Myocyte (in vitro differentiated cells): ENCODE measurements at regions not wholly inside any gene's neighbourhood (a gene's known extent, or its start where the extent isn't known, plus 50 kb on each side); places are given as distances from the start of the nearest gene placed in this dataset.
A peak's percentile ranks its signal among the peaks of the same experiment; 100 is the strongest.
"Not testable (repeated sequence)": the region's sequence is repeated elsewhere in the genome, so short reads cannot be mapped to it uniquely, and the experiment has no call there.

ENCODE experiments used
- DNase-seq: peaks from one replicate; pipeline ENCODE4 v3.0.0-alpha.2; 2012; ENCODE audit warnings: low read depth

DNA sequence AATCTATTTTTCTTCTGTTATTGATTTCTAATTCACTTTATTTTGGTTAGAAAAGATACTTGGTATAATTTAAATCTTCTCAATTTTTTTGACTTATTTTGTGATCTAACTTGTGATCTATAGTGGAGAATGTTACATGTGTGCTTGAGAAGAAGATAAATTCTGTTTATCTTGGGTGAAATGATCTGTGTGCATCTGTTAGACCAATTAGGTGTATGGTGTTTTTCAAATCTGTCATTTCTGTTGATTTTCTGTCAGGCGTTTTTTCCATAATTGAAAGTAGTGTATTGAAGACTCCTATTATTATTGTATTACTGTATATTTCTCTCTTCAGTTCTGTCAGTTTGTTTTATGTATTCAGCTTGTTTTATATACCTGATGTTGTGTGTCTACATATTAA, 1668.3 kb downstream of the PLA2G4A start:
- DNase-seq: no peak

DNA sequence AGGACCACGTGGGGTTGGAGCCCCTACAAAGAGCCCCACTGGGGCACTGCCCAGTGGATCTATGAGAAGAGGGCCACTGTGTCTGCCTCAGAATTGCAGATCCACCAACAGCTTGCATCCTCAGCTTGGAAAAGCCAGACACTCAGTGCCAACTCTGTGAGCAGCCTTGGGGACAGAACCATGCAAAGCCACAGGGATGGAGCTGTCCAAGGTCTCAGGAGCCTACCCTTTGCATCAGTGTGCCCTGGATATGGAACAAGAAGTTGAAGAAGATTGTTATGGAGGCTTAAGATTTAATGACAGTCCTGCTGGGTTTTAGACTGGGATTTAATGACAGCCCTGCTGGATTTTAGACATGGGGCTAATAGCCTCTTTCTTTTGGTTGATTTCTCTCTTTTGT, 1670.9 kb downstream of the PLA2G4A start:
- DNase-seq: peak; percentile 1

DNA sequence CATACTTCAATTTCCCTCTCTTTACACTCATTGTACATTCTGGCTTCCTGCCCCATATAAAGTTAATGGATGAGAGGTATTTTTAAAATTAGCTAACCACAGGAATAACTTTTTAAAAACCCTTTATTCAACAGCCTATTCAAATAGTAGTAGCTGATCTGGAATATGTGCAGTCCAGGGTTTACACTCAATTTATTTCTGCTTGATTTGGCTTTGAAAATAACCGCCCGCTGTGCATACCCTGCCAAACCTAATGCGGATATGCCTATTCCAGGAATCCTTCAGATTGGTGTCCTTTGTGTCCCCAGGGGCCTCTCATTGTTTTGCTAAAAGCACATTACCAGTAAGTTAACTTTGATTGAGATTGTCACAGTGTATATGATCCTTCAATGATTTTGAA, 1686.2 kb downstream of the PLA2G4A start:
- no peak for DNase-seq

DNA sequence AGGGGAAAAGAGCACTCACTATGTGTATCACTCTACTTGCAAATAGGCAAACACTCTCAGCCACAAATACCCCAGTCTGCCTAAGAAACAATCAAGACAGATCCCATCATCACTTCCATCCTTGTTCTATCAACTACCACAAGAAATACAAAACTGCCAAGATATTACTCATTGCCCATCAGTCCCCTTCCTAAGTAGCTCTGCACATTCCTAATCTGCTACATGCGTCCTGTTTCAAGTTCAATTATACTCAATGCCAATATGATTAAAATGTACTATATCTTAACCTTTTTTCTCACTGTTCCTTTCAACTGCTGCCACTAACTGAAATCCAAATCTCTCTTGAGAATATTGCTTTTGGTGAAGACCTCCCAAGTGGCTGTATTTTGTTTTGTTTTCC, 1688.4 kb downstream of the PLA2G4A start:
- no peak for DNase-seq

DNA sequence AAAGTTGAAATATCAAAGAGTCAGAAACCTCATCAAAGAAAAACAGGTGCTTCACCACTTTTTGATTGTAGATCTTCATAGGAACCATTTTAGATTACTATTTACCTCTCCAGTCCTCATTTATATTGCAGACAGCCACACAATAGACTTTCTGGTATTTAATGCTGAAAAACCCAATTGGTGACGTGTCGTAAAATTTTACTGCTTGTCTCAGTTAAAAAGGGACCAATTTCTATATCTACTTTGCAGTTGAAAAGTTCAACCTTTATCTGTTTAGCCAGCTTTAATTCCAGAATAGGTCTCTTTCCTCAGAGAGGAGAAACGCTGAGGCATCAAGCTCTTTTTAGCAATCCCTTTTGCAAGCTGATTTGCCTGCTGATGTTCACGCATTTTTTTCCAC, 1722.4 kb downstream of the PLA2G4A start:
- DNase-seq: no peak

DNA sequence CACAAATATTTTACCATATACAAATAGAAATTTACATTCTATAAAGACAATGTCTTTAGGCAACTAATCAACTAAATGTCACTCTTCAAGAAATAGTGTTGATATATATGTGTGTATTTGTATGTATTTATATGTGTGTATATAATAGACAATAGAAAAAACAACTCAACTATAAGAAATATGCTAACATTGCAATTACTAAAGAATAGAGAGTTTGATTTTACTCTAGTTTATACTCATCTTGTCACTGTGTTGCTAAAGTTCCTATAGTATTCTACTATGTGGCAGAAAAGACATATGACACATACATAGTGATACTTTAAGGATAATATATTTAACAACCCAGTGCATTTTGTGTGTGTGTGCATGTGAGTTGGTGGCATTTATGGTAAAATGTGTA, 1728.3 kb downstream of the PLA2G4A start:
- DNase-seq: no peak

DNA sequence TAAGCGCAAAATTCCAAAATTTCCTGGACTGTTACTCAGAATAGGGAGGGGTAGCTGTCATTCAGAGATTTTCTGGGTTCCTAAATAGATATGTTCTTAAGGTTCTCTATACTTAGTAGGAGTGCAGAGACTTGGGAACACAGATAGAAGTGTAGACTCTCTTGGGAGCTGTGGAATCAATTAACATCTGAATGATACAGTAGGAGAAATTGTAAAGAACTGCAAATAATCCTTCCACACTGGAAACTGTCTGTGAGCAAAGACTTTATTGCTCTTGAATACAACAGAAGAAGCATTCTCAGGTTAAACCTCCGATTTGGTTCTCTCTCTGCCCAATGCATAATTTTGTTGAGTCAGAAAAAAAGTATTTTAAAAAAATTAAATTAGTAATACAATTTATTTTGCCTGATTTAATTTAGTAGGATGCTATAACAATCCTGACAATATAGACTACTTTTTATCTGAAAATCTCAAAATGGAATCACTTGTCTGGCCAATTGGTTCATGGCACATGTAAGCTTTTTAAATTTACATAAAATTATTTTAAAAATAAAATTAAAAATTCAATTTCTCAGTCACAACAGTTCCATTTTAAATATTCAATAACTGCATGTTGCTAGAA, 1754.3 kb downstream of the PLA2G4A start:
- DNase-seq: no peak

DNA sequence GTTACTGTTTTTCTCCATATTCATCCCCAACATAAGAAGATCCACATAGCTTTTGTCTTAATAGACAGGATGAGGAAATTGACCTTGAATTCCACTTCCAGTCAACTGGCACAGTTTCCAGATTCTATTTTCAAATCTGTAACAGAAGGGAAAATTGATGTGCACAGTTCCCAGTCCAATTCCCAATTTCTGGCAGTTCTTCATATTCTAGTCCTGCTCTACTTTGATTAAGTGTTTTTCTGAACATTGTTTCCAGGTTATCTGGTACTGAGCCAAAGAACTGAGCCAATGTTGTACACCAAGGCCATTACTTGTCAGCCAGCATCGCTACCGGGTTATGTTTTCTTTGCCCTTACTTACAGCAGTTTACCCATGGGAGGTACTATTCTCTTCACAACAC, 1755.4 kb downstream of the PLA2G4A start:
- DNase-seq: no peak

DNA sequence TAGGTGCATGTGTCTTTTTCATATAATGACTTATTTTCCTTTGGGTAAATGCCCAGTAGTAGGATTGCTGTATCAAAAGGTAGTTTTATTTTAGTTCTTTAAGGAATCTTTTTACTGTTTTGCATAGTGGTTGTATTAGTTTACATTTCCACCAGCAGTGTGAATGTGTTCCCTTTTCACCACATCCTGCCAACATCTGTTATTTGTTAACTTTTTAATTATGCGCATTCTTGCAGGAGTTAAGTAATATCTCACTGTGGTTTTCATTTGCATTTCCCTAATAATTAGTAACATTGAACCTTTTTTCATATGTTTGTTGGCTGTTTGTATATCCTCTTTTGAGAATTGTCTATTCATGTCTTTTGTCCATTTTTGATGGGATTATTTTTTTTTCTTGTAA, 1761.9 kb downstream of the PLA2G4A start:
- no peak for DNase-seq

DNA sequence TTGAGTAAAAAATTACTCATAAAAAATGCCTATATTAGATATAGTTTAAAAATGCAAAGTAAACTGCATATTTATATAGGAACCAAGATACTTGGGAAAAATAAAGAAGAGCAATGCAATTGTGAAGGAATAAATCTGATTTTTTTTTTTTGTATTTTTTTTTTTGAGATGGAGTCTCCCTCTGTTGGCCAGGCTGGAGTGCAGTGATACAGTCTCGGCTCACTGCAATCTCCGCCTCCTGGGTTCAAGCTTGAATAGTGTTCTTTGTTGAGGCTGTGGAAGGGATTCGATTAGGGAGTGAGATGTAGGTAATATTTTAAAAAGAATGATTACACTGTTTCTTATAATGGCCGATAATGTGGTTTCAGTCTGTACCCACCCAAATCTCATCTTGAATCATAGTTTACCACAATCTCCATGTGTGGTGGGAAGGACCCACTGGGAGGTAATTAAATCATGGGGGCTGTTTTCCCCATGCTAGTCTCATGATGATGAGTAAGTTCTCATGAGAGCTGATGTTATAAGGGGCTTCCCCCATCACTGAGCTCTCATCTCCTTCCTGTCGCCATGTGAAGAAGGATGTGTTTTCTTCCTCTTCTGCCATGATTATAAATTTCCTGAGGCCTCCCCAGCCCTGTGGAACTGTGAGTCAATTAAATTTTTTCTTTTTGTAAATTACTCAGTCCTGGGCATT, 1765.9 kb downstream of the PLA2G4A start:
- DNase-seq: no peak

DNA sequence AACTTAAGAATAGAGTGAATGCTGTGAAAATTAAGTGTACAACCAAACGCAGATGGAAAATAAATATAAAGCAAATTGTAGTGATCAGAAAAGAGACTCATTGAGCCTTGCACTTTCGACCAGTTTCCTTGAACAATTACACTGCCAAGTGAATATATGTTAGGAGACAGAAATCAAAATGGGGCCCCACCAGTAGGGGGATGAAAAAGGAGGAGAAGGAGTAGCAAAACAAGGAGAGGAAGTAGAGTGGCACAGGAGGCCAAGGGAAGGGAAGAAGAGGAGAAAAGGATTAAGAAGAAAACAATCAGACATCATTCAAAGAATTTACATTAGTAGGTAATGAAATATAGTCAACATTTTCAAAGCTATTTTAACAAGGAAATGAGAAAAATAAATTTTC, 1770.6 kb downstream of the PLA2G4A start:
- DNase-seq: no peak

DNA sequence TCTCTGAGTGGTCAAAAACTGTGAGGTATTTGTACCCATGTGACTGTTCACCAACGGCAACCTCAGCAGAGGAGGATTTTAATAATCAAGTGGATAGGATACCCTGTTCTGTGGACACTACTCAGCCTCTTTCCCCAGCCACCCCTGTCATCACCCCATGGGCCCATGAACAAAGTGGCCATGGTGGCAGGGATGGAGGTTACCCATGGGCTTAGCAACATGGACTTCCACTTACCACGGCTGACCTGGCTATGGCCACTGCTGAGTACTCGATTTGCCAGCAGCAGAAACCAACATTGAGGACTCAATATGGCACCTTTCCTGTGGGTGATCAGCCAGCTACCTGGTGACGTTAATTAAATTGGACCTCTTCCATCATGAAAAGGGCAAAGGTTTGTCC, 1782.7 kb downstream of the PLA2G4A start:
- no peak for DNase-seq

DNA sequence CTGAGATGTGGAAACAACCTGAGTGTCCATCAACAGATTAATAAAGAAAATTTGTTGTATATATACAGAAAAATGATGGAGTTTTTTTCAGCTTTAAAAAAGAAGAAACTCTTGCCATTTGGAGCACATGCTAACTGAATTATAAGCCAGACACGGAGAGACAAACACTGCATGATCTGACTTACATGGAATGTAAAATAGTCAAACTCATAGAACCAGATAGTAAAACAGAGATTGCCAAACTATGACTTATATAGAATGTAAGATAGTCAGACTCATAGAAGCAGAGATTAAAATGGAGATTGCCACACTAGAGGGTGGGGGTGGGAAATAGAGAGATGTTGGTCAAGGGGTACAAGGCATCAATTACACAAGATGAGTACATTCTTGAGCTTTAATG, 1786.6 kb downstream of the PLA2G4A start:
- DNase-seq: no peak

DNA sequence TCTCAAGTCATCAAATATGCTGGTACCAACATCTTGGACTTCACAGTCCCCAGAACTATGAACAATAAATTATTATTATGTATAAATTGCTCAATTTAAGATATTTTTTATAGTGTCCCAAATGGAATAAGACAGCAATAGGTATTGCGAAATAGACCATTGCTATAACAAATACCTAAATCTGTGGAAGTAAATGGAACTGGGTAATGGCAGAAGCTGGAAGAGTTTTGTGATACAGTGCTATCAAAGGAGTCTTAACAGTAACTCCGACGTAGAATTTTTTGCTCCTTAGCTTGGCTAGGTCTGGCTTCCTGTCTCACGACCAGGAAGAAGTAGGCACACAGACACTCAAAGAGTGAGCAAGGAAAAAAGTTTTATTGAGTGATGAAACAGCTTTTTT, 1791.5 kb downstream of the PLA2G4A start:
- no peak for DNase-seq

DNA sequence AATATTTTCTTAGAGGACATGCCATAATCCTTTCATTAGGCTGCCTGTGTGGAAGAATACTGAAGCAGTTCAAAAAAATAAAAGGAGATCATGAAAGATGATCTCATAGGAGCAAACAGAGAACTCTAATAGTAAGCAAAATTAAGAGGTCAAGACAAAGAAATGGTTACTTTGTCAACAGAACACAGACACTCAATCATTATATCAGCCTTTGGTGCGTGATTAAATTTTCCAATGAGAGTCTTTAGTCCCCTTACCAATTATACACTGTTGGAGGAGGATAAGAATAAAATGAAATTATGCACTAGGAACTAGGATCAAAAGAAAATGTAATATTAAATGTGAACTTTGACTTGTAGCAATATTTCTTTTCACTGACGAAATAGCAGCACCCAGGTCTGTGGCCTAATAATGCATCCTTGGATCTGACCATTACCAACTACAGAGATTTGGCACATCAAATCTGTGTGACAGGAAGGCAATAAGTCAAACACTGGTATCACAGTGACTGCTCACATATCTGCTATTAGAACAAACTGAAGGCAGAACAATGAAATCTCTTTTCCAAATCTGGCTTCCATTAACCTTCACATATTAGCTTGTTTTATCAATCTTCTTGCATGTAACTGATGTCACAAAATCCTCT, 1812.9 kb downstream of the PLA2G4A start:
- no peak for DNase-seq

DNA sequence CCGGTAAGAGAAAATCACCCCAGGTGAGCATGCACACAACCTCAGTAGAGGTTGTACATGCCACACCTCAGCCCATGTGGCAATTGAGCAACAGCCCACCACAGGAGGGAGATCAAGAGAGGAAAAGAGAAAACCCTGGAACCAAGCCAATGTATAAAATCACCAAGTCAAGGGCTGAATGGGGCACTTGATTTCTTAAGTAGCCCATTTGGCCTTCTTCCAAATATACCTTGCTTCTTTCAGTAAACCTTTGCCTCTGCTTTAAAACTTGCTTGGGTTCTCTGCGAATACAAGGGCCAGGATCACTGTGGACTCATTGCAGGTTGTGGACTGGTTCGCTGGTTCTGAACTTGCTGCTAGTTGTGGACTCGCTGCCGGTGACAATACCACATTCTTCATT, 1814.0 kb downstream of the PLA2G4A start:
- DNase-seq: no peak

DNA sequence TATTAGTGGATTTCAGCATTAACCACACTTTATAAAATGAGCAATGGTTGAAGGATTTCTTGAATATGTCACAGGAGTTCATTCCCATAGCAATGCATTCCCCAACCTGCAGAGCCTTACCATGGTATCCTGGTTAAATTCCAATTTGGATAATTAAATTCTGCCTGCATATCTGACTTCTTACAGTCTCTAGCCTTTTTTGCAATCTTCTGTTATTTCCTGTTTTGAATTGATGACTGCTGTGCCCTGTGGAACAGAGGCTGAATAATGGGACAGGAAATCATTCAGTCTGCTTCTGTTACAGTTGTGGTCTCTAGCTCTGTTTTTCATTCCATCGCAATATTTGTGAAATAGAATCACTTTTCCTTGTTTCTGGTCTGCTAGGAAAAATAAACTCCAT, 1823.9 kb downstream of the PLA2G4A start:
- no peak for DNase-seq

DNA sequence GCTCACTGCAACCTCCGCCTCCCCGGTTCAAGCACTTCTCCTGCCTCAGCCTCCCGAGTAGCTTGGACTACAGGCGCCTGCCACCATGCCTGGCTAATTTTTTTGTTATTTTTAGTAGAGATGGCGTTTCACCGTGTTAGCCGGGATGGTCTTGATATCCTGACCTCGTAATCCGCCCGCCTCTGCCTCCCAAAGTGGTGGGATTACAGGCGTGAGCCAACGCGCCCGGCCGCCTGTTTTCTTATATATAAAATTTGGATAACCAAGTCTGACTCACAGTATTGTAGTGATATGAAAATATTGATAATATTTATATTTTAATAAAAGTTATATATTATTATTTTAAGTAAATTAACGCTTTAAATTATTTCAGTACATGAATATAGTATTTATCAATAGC, 1821.7 kb downstream of the BRINP3 start:
- not testable (repeated sequence) for DNase-seq

DNA sequence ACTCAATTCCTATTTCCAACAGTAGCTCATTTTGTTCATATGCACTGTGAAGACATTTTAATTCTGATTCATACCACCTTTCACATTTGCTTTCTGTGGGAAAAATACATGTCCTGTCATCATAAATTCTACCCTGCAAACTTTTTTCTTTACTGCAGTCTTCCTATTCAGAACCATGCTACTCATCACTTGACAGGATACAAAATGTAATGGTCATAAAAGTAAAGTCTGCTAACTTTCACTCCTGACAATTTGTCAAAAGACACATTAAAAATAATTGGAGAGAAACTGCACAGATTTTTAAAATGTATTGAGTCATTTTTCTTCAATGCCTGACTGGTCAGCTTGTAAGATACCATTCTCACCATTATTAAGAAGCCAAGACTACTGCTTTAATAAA, 1817.1 kb downstream of the BRINP3 start:
- DNase-seq: no peak

DNA sequence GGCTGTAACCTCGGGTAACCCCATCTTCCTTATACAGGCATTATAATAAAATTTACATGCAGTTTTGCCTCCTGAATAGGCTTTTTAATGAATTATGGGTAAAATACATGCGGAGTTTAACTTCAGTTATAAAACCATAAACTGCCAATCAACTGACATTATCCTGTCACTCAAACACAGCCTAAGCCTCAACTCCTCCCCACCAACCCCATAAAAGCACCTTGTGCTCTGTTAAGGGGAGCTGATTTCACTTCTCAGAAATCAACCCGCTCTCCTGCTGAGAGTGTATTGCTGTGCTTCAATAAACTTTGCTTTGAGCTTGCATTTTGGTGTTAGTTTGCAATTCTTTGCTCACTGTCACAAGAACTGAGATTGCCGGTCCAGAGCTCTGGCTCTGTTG, 1812.2 kb downstream of the BRINP3 start:
- no peak for DNase-seq

DNA sequence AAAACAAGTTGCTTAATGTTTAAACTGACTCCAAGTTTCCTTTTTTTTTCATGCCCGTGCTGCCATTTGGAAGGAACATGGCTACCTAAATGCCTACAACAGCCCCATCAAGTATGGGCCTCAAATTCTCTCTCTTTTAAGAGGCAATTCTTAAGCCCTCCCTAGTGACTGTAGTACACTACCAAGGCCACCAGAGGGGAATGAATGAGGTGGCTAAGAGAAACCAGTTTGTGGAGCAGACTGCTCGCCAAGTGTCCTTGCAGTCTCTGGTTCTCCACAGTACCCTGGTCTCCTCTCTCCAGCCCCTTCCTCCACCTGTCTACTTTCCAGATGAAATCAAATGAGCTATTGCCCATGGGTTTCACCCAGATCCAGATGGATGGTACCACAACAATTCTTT, 1809.6 kb downstream of the BRINP3 start:
- no peak for DNase-seq

DNA sequence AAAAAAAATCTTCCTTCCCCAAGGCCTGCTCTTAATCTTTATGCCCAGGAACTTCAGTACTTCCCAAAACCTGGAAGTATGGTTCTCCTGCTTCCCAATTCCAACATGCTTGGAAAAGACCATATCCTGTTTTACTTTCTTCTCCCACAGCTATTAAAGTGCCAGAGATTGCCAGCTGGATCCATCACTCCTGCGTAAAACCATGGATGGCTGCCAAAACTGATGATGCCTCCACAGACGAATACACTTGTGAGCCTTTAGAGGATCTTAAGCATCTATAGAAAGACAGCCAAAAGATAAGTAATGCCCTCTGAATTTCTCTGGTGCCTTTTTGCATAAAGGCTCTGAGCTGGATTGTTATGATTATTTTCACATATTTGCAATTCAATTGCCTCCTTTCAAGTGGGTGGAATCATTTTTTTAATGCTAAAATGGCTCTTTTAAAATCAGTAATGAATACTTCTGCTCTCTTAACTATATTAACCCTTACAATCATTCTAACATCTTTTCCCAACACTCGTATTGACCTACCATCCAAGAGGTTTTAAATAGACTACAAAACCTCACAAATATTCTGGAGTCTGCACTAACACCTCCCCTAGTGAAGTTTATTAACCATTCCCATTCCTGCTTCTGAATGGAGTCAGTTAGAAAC, 1807.8 kb downstream of the BRINP3 start:
- DNase-seq: no peak
